Kidney (tissue), 13 donors: ENCODE measurements at regions not wholly inside any gene's neighbourhood (a gene's known extent, or its start where the extent isn't known, plus 50 kb on each side); places are given as distances from the start of the nearest gene placed in this dataset.

Source experiments
- DNase-seq, 5 donors: peaks; one replicate each; pipeline ENCODE4 v3.0.0-alpha.2; 2013 to 2020
- FAIRE-seq: peaks from 2 replicates; lab custom pipeline; 2012; peaks lifted over from hg19 to GRCh38; lab: Jason Lieb, UNC
- H3K27ac ChIP-seq, 2 donors: one replicate each; pipeline ENCODE4 v1.7.0; 2013; ENCODE audit warnings: low read depth in 2 of 2, low read length in 2 of 2, inconsistent platforms in 1 of 2
- H3K27me3 ChIP-seq: one replicate; pipeline ENCODE4 v1.7.1; 2013; ENCODE audit warnings: low read length, inconsistent platforms; ENCODE audit not compliant: control insufficient read depth, insufficient read depth
- H3K36me3 ChIP-seq, 3 donors: one replicate each; pipeline versions ENCODE4 v1.7.0 to v1.7.1; 2013; ENCODE audit warnings: low read length in 3 of 3, control low read depth in 1 of 3, inconsistent platforms in 1 of 3; ENCODE audit not compliant: insufficient read depth in 3 of 3, control insufficient read depth in 2 of 3
- H3K4me1 ChIP-seq, 3 donors: one replicate each; pipeline versions ENCODE4 v1.7.0 to v1.7.1; 2013; ENCODE audit warnings: low read length in 3 of 3, inconsistent platforms in 1 of 3, low read depth in 1 of 3; ENCODE audit not compliant: control insufficient read depth in 2 of 3, insufficient read depth in 2 of 3
- H3K4me3 ChIP-seq, 3 donors: one replicate each; pipeline versions ENCODE4 v1.7.0 to v1.8.1; 2013; ENCODE audit warnings: low read length in 3 of 3, control low read depth in 1 of 3, inconsistent platforms in 1 of 3
- H3K9ac ChIP-seq, 3 donors: one replicate each; pipeline versions ENCODE4 v1.7.0 to v1.7.1; 2013; ENCODE audit warnings: low read length in 3 of 3, control low read depth in 1 of 3, inconsistent platforms in 1 of 3
- H3K9me3 ChIP-seq, 3 donors: one replicate each; pipeline versions ENCODE4 v1.7.0 to v1.7.1; 2013; ENCODE audit warnings: low read length in 3 of 3, control low read depth in 1 of 3, inconsistent platforms in 1 of 3; ENCODE audit not compliant: control insufficient read depth in 2 of 3, insufficient read depth in 1 of 3
- intact Hi-C: fragments of 100-400 bp; cut with DNase I; formaldehyde crosslinking; loops from one replicate; pipeline ENCODE4 v1.11.1; 2022
- TF ChIP-seq, protein P1 (sequence below): IDR thresholded peaks from 3 replicates; pipeline ENCODE4 v1.5.1; 2012; ENCODE audit warnings: mild to moderate bottlenecking, moderate library complexity, borderline replicate concordance; ENCODE audit not compliant: insufficient read depth; ENCODE audit errors: extremely low read depth
- donor health status: control.
- donor health status: control.
- donor health status: control.
- donor health status: control.
- donor health status: control.
- donor health status: DM: yes; HTN: yes; CAD: no.
- donor health status: Normal renal cell carcinoma (clear cell type).

- intact Hi-C loops, result no loop called here
- Histone ChIP-seq H3K9me3 (peaks cover 2 to 5% (median 3%) of the 10 kb centered on the region in 3 donors), H3K27ac (no peak overlapping the region), H3K36me3 (no peaks in the 10 kb centered on the region), H3K9ac (no peak overlapping the region), H3K4me3 (no peak overlapping the region), H3K27me3 (no peaks in the 10 kb centered on the region), H3K4me1 (no peaks in the 10 kb centered on the region)
- TF ChIP-seq, protein P1, sequence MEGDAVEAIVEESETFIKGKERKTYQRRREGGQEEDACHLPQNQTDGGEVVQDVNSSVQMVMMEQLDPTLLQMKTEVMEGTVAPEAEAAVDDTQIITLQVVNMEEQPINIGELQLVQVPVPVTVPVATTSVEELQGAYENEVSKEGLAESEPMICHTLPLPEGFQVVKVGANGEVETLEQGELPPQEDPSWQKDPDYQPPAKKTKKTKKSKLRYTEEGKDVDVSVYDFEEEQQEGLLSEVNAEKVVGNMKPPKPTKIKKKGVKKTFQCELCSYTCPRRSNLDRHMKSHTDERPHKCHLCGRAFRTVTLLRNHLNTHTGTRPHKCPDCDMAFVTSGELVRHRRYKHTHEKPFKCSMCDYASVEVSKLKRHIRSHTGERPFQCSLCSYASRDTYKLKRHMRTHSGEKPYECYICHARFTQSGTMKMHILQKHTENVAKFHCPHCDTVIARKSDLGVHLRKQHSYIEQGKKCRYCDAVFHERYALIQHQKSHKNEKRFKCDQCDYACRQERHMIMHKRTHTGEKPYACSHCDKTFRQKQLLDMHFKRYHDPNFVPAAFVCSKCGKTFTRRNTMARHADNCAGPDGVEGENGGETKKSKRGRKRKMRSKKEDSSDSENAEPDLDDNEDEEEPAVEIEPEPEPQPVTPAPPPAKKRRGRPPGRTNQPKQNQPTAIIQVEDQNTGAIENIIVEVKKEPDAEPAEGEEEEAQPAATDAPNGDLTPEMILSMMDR, result no peak
- FAIRE-seq (no peak), DNase-seq (no peak)
Observed at GRCh38 chr10:131512852-131513251, 201.3 kb upstream of the TCERG1L start.

DNA sequence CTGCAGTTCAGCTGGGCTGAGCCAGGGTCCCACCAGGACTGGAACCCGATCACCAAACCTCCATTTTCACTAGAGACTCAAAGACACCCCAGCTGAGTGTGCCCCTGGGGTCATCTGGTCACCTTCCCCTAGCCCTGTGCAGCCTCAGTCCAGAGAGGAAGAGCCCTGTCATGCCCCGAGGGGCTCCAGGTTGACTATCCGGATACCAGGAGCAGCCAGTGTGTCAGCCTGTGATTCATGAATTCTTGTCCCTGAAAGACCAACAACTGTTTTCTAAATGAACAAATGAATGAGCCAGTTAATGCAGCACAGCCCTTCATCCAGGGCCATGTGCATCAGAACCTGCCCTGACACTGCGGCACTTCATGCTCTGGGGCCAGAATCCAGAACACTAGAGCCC is 201.9 kb upstream of the TCERG1L start:
- TF ChIP-seq, protein P1, result no peak
- Histone ChIP-seq H3K27me3 (no peaks in the 10 kb centered on the region), H3K9ac (no peak overlapping the region), H3K4me3 (no peak overlapping the region), H3K9me3 (peaks cover 2 to 5% (median 3%) of the 10 kb centered on the region in 3 donors), H3K36me3 (no peaks in the 10 kb centered on the region), H3K27ac (no peak overlapping the region), H3K4me1 (no peaks in the 10 kb centered on the region)
- no peak for DNase-seq
- intact Hi-C loops, result no loop called here
- FAIRE-seq, result no peak

DNA sequence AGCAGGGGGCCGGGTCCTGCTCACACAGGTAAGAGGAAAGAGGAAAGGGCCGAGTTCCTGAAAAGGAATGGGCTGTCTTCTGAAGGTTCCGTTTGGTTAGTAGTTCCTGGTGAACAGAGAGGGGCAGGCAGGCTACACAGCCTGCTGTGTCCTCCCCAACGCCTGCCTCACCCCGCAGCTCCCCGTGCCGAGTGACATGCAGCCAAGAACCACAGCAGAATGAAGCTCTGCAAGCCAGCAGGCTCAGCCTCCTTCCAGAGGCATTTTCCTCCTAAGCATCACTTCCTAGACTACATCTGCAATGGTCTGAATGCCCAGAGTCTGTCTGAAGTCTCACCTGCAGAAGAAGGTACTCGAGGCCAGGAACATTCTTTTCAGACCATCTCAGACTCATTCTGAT is 202.4 kb upstream of the TCERG1L start:
- H3K36me3 ChIP-seq, result no peaks in the 10 kb centered on the region
- H3K4me1 ChIP-seq, result no peaks in the 10 kb centered on the region
- H3K27ac ChIP-seq, result no peak overlapping the region
- no peaks in the 10 kb centered on the region for H3K27me3 ChIP-seq
- TF ChIP-seq, protein P1, result no peak
- H3K4me3 ChIP-seq, result no peak overlapping the region
- FAIRE-seq (no peak), DNase-seq (no peak)
- H3K9me3 ChIP-seq, result peaks cover 2 to 5% (median 3%) of the 10 kb centered on the region in 3 donors
- no peak overlapping the region for H3K9ac ChIP-seq
- intact Hi-C loops, result no loop called here

DNA sequence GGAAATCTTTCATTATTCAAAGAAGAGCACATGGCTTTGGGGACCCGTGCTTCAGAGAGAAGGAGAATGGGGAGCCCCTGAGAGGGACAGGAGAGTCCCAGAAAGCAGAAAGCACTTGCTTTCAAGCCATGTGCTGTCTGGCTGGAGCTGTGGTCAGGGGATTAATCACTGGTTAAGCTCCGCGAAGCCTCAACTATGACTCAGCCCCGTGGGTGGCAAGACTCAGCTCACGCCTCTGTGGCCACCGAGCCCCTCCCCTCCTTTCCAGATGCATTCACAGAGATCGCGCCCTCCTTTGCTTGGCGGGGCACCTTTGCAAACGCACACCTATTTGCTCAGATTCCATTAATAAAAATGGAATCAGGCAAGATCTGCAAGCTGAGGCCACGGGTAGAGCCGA is 202.9 kb upstream of the TCERG1L start:
- DNase-seq, result peak in 2 of 5 donors; percentile 10 to 40
- Histone ChIP-seq H3K4me1 (no peaks in the 10 kb centered on the region), H3K9me3 (peaks cover 2 to 5% (median 3%) of the 10 kb centered on the region in 3 donors), H3K27ac (no peak overlapping the region), H3K9ac (no peak overlapping the region), H3K27me3 (no peaks in the 10 kb centered on the region), H3K36me3 (no peaks in the 10 kb centered on the region), H3K4me3 (no peak overlapping the region)
- no peak for FAIRE-seq
- intact Hi-C loops, result no loop called here
- TF ChIP-seq, protein P1, result no peak
